SK-N-SH (cell line): ENCODE measurements at regions not wholly inside any gene's neighbourhood (a gene's known extent, or its start where the extent isn't known, plus 50 kb on each side); places are given as distances from the start of the nearest gene placed in this dataset.

Source experiments
- CTCF ChIA-PET: fragments of 300-600, 350-600 bp; formaldehyde crosslinking; extraction: SDS; loops from one replicate; lab custom pipeline; 2021; lab: Yijun Ruan, JAX
- POLR2A ChIA-PET: fragments of 350-600 bp; sonication (Branson Sonifier 250); formaldehyde crosslinking; extraction: SDS; loops from one replicate; lab custom pipeline; 2020; ENCODE audit warnings: antibody characterized with exemption, inconsistent platforms; lab: Yijun Ruan, JAX
- DNase-seq: peaks from one replicate; pipeline ENCODE4 v3.0.0; 2012
- H2AFZ ChIP-seq: fragments of 200-600 bp; sonication (generic); 2 replicates; pipeline ENCODE4 v1.8.1; 2016; ENCODE audit warnings: antibody characterized with exemption, mild to moderate bottlenecking, low read depth
- H3F3A ChIP-seq: fragments of 200-600 bp; sonication (generic); replicated peaks from 2 replicates; pipeline ENCODE3; 2016; ENCODE audit warnings: antibody characterized with exemption, mild to moderate bottlenecking; ENCODE audit not compliant: insufficient read depth
- H3K27ac ChIP-seq, 2 experiments: fragments of 200-500 bp in 1 of 2; fragments of 200-600 bp in 1 of 2; sonication (Bioruptor generic) in 1 of 2; sonication (generic), shearing (Covaris generic) in 1 of 2; 2 replicates each; pipeline versions ENCODE4 v1.5.1 to v1.6.1; 2014 to 2016; ENCODE audit warnings: low read depth in 2 of 2, inconsistent platforms in 1 of 2, low read length in 1 of 2, mild to moderate bottlenecking in 1 of 2, mixed read lengths in 1 of 2
- H3K27me3 ChIP-seq: fragments of 200-600 bp; sonication (generic), shearing (Covaris generic); 2 replicates; pipeline ENCODE4 v1.6.1; 2016; ENCODE audit warnings: mixed run types; ENCODE audit not compliant: insufficient read depth
- H3K36me3 ChIP-seq, 2 experiments: fragments of 200-500 bp in 1 of 2; fragments of 200-600 bp in 1 of 2; sonication (Bioruptor generic) in 1 of 2; sonication (generic) in 1 of 2; replicated peaks in 1 of 2; 2 replicates each; pipeline versions ENCODE3 to v1.5.1; 2014 to 2016; ENCODE audit warnings: low read length in 1 of 2, mild to moderate bottlenecking in 1 of 2; ENCODE audit not compliant: insufficient read depth in 2 of 2, control insufficient read depth in 1 of 2
- H3K4me1 ChIP-seq, 2 experiments: fragments of 200-500 bp in 1 of 2; fragments of 200-600 bp in 1 of 2; sonication (Bioruptor generic) in 1 of 2; sonication (generic), shearing (Covaris generic) in 1 of 2; 2 replicates each; pipeline versions ENCODE4 v1.5.1 to v1.6.1; 2014 to 2016; ENCODE audit warnings: low read depth in 1 of 2, low read length in 1 of 2, mixed run types in 1 of 2; ENCODE audit not compliant: insufficient read depth in 2 of 2, control insufficient read depth in 1 of 2
- H3K4me2 ChIP-seq: fragments of 200-600 bp; sonication (generic), shearing (Covaris generic); 2 replicates; pipeline ENCODE4 v1.6.1; 2017; ENCODE audit warnings: mixed run types
- H3K4me3 ChIP-seq, 2 experiments: fragments of 200-500 bp in 1 of 2; fragments of 200-600 bp in 1 of 2; sonication (Bioruptor generic) in 1 of 2; sonication (generic), shearing (Covaris generic) in 1 of 2; 2 replicates each; pipeline versions ENCODE4 v1.5.1 to v1.8.1; 2014 to 2016; ENCODE audit warnings: low read depth in 2 of 2, inconsistent platforms in 1 of 2, low read length in 1 of 2, mild to moderate bottlenecking in 1 of 2, mixed read lengths in 1 of 2, moderate library complexity in 1 of 2
- H3K79me2 ChIP-seq: fragments of 200-600 bp; sonication (generic); 2 replicates; pipeline ENCODE4 v1.8.1; 2017; ENCODE audit warnings: mild to moderate bottlenecking; ENCODE audit not compliant: insufficient read depth
- H3K9ac ChIP-seq: fragments of 200-600 bp; sonication (generic); 2 replicates; pipeline ENCODE4 v1.6.1; 2017; ENCODE audit warnings: mixed run types
- H3K9me2 ChIP-seq: fragments of 200-600 bp; sonication (generic); 2 replicates; pipeline ENCODE4 v1.6.1; 2017; ENCODE audit warnings: mixed run types
- H3K9me3 ChIP-seq: fragments of 200-600 bp; sonication (generic); 2 replicates; pipeline ENCODE4 v1.6.1; 2017; ENCODE audit warnings: mixed run types, mild to moderate bottlenecking, moderate library complexity
- H4K20me1 ChIP-seq: fragments of 200-600 bp; sonication (generic); 2 replicates; pipeline ENCODE4 v1.6.1; 2017; ENCODE audit warnings: mild to moderate bottlenecking, mixed run types; ENCODE audit not compliant: insufficient read depth
- FOSL2 ChIP-seq: IDR thresholded peaks from 2 replicates; pipeline ENCODE4 v1.4.0; 2012; ENCODE audit warnings: low read depth, mild to moderate bottlenecking, moderate library complexity, borderline replicate concordance
- FOXM1 ChIP-seq: IDR thresholded peaks from 2 replicates; pipeline ENCODE4 v1.4.0; 2012; ENCODE audit warnings: low read depth, mild to moderate bottlenecking
- MEF2A ChIP-seq: IDR thresholded peaks from 2 replicates; pipeline ENCODE4 v1.4.0; 2012; ENCODE audit warnings: low read depth, borderline replicate concordance
- NFIC ChIP-seq: IDR thresholded peaks from 2 replicates; pipeline ENCODE4 v1.4.0; 2012; ENCODE audit warnings: borderline replicate concordance
- TAF1 ChIP-seq: IDR thresholded peaks from 2 replicates; pipeline ENCODE4 v1.6.1; 2012; ENCODE audit warnings: low read depth, mild to moderate bottlenecking, low read length, moderate library complexity, borderline replicate concordance
- WGBS: methylation state at CpG from one replicate; pipeline ENCODE4 v1.1.6; 2017; ENCODE audit warnings: low lambda C conversion rate; 5-methylcytosine and 5-hydroxymethylcytosine counted together
- TF ChIP-seq, protein P1 (sequence below): IDR thresholded peaks from 2 replicates; pipeline ENCODE4 v1.4.0; 2012; ENCODE audit warnings: low read depth
- TF ChIP-seq, protein P2 (sequence below): IDR thresholded peaks from 2 replicates; pipeline ENCODE4 v1.4.0; 2012; ENCODE audit warnings: low read depth, borderline replicate concordance
- TF ChIP-seq, protein P3 (sequence below): IDR thresholded peaks from 2 replicates; pipeline ENCODE4; 2012
- TF ChIP-seq, protein P4 (sequence below): fragments of 150-350 bp; IDR thresholded peaks from 2 replicates; pipeline ENCODE4 v1.6.1; 2017; ENCODE audit warnings: antibody characterized with exemption, low read length, low read depth, borderline replicate concordance

DNA sequence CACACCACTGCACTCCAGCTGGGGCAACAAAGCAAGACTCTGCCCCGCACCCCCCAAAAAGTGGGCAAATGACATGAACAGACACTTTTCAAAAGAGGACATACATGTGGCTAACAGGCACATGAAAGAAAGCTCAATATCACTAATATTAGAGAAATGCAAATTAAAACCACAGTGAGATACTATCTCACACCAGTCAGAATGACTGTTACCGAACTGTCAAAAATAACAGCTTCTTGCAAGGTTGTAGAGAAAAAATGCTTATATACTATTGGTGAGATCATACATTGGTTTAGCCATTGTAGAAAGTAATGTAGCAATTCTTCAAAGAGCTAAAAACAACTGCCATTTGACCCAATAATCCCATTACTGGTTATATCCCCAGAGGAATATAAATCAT is 99.5 kb upstream of the SPATA13 start:
- no peak overlapping the region for H2AFZ ChIP-seq
- no peaks in the 10 kb centered on the region for H3F3A ChIP-seq
- no peaks in the 10 kb centered on the region for H3K36me3 ChIP-seq
- no peaks in the 10 kb centered on the region for H4K20me1 ChIP-seq
- no peaks in the 10 kb centered on the region for H3K9me2 ChIP-seq
- H3K4me2 ChIP-seq = no peak overlapping the region
- H3K79me2 ChIP-seq = no peaks in the 10 kb centered on the region
- CTCF ChIA-PET = interaction anchor here (1.0 to 3.4 kb wide), 6 partner anchors 9 to 159 kb away, joined by 3 to 19 read pairs (median 4); no protein-coding TSS in a partner anchor
- 100% methylated on average over 2 of the region's 2 CpGs for WGBS
- peaks cover 4 to 5% of the 10 kb centered on the region in 2 experiments; a peak in 1 of 4 replicates for H3K4me1 ChIP-seq
- H3K9ac ChIP-seq = no peak overlapping the region
- H3K9me3 ChIP-seq = no peaks in the 10 kb centered on the region
- TF ChIP-seq, protein P1, sequence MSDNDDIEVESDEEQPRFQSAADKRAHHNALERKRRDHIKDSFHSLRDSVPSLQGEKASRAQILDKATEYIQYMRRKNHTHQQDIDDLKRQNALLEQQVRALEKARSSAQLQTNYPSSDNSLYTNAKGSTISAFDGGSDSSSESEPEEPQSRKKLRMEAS = no peak
- TF ChIP-seq, protein P2, sequence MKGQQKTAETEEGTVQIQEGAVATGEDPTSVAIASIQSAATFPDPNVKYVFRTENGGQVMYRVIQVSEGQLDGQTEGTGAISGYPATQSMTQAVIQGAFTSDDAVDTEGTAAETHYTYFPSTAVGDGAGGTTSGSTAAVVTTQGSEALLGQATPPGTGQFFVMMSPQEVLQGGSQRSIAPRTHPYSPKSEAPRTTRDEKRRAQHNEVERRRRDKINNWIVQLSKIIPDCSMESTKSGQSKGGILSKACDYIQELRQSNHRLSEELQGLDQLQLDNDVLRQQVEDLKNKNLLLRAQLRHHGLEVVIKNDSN = no peak
- no peak for TF ChIP-seq NFIC
- TF ChIP-seq, protein P3, sequence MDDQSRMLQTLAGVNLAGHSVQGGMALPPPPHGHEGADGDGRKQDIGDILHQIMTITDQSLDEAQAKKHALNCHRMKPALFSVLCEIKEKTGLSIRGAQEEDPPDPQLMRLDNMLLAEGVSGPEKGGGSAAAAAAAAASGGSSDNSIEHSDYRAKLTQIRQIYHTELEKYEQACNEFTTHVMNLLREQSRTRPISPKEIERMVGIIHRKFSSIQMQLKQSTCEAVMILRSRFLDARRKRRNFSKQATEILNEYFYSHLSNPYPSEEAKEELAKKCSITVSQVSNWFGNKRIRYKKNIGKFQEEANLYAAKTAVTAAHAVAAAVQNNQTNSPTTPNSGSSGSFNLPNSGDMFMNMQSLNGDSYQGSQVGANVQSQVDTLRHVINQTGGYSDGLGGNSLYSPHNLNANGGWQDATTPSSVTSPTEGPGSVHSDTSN = no peak
- no peak for TF ChIP-seq FOSL2
- TF ChIP-seq, all 33 proteins: peak for 0
- POLR2A ChIA-PET = no interaction called here
- H3K27me3 ChIP-seq = no peaks in the 10 kb centered on the region
- no peak overlapping the region for H3K27ac ChIP-seq
- H3K4me3 ChIP-seq = no peak overlapping the region
- no peak for DNase-seq

DNA sequence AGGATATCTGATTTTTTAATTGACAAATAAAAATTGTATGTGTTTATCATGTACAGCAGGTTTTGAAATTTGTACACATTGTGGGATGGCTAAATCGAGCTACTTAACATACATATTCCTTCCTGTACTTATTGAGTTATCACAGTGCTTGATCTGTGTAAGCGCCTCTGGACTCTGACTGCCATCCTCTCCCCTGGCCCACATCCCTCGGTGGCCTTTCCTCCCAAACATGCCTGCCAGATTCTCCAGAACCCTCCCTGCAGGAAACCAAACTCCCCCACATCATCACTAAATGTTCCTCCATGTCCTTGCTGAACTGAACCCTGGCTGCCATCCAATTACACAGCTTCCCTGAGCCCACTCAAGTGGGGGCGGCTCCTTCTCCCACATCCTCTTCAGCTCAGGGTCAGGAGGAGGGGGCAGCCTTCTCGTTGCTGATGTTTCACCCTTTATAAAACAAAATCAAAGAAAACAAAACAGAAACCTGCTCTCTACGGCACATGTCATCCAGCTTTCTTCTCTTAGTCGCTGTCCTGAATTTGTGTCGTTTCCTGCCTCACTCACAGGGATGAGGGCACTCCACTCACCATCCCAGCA is 97.1 kb upstream of the SPATA13 start:
- POLR2A ChIA-PET = no interaction called here
- no peaks in the 10 kb centered on the region for H3F3A ChIP-seq
- no peaks in the 10 kb centered on the region for H3K36me3 ChIP-seq
- WGBS = 70% methylated on average over 8 of the region's 8 CpGs
- no peaks in the 10 kb centered on the region for H3K9me2 ChIP-seq
- no peak for TF ChIP-seq FOXM1
- DNase-seq = no peak
- CTCF ChIA-PET = interaction anchor here (1.6 to 3.4 kb wide), 2 partner anchors 11 to 157 kb away, joined by 3 to 19 read pairs; no protein-coding TSS in a partner anchor
- no peaks in the 10 kb centered on the region for H3K9me3 ChIP-seq
- H3K4me2 ChIP-seq = no peak overlapping the region
- H3K27me3 ChIP-seq = no peaks in the 10 kb centered on the region
- no peak overlapping the region for H3K4me3 ChIP-seq
- H3K9ac ChIP-seq = no peak overlapping the region
- no peaks in the 10 kb centered on the region for H4K20me1 ChIP-seq
- no peaks in the 10 kb centered on the region for H3K79me2 ChIP-seq
- no peak overlapping the region for H2AFZ ChIP-seq
- H3K27ac ChIP-seq = no peak overlapping the region
- H3K4me1 ChIP-seq = peaks cover 4 to 5% of the 10 kb centered on the region in 2 experiments; a peak in 1 of 4 replicates

DNA sequence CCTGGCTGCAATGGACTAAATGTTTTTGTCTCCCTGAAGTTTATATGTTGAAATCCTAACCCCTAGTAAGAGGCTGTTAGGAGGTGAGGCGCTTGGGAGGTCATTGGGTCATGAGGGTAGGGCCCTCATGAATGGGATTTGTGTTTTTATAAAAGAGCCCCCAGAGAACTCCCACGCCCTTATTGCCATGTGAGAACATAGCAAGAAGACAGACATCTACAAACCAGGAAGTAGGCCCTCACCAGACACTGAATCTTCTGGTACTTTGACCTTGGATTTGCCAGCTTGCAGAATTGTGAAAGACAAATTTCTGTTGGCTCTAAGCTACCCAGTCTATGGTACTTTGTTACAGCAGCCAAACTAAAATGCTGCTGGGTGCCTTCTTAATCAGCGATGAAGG is 96.1 kb upstream of the SPATA13 start:
- no peak for DNase-seq

More for the DNA sequence above, 96.1 kb upstream of the SPATA13 start:
- Histone ChIP-seq H3K9ac (no peak overlapping the region), H3K9me3 (no peaks in the 10 kb centered on the region), H3K4me3 (no peak overlapping the region), H3K4me1 (peaks cover 4 to 11% of the 10 kb centered on the region in 2 experiments; a peak in 2 of 4 replicates), H2AFZ (no peak overlapping the region), H3K36me3 (no peaks in the 10 kb centered on the region), H3K79me2 (no peaks in the 10 kb centered on the region)
- 93% methylated on average over 3 of the region's 3 CpGs for WGBS
- CTCF ChIA-PET = no interaction called here
- POLR2A ChIA-PET = no interaction called here
- TF ChIP-seq MEF2A (no peak), TAF1 (no peak), NFIC (no peak)
- TF ChIP-seq, protein P4, sequence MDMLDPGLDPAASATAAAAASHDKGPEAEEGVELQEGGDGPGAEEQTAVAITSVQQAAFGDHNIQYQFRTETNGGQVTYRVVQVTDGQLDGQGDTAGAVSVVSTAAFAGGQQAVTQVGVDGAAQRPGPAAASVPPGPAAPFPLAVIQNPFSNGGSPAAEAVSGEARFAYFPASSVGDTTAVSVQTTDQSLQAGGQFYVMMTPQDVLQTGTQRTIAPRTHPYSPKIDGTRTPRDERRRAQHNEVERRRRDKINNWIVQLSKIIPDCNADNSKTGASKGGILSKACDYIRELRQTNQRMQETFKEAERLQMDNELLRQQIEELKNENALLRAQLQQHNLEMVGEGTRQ = no peak
- TF ChIP-seq, all 33 proteins: peak for 0
- Histone ChIP-seq H3F3A (peaks cover 6% of the 10 kb centered on the region), H3K27ac (no peak overlapping the region), H3K27me3 (no peaks in the 10 kb centered on the region), H3K9me2 (no peaks in the 10 kb centered on the region), H3K4me2 (no peak overlapping the region), H4K20me1 (no peaks in the 10 kb centered on the region)
